GM19240 (cell line): ENCODE measurements at regions not wholly inside any gene's neighbourhood (a gene's known extent, or its start where the extent isn't known, plus 50 kb on each side); places are given as distances from the start of the nearest gene placed in this dataset.

Experiments used
- DNase-seq: peaks from one replicate; pipeline ENCODE4 v3.0.0; 2011; ENCODE audit warnings: low spot score; ENCODE audit not compliant: insufficient read length

- no peak for DNase-seq
Measured at GRCh38 chr4:14864365-14865030, 137.8 kb upstream of the CPEB2 start.

GRCh38 chr4:14865031-14865366 lies 137.3 kb upstream of the CPEB2 start:
- no peak for DNase-seq

- no peak for DNase-seq
Measured at GRCh38 chr4:14865804-14866203, 136.5 kb upstream of the CPEB2 start.

- DNase-seq: no peak
Measured at GRCh38 chr4:14867847-14868246, 134.4 kb upstream of the CPEB2 start.

- no peak for DNase-seq
Measured at GRCh38 chr4:14868426-14869395, 133.6 kb upstream of the CPEB2 start.

GRCh38 chr4:14871676-14872430 lies 130.4 kb upstream of the CPEB2 start:
- no peak for DNase-seq

GRCh38 chr4:14874990-14875389 lies 127.3 kb upstream of the CPEB2 start:
- no peak for DNase-seq

- DNase-seq: no peak
Measured at GRCh38 chr4:14877246-14878225, 124.7 kb upstream of the CPEB2 start.

- no peak for DNase-seq
Measured at GRCh38 chr4:14878681-14879080, 123.6 kb upstream of the CPEB2 start.

GRCh38 chr4:14879683-14880082 lies 122.6 kb upstream of the CPEB2 start:
- no peak for DNase-seq

- no peak for DNase-seq
Measured at GRCh38 chr4:14880805-14881204, 121.5 kb upstream of the CPEB2 start.

GRCh38 chr4:14883166-14883565 lies 119.1 kb upstream of the CPEB2 start:
- DNase-seq: no peak

- DNase-seq: no peak
Measured at GRCh38 chr4:14883661-14884060, 118.6 kb upstream of the CPEB2 start.

- no peak for DNase-seq
Measured at GRCh38 chr4:14887842-14888433, 114.3 kb upstream of the CPEB2 start.

GRCh38 chr4:14888790-14889572 lies 113.3 kb upstream of the CPEB2 start:
- DNase-seq: no peak

- no peak for DNase-seq
Measured at GRCh38 chr4:14892563-14892962, 109.7 kb upstream of the CPEB2 start.

GRCh38 chr4:14893713-14894112 lies 108.6 kb upstream of the CPEB2 start:
- DNase-seq: no peak

- DNase-seq: no peak
Measured at GRCh38 chr4:14894392-14895292, 107.6 kb upstream of the CPEB2 start.
